Thyroid gland (tissue), 4 donors: ENCODE measurements at regions not wholly inside any gene's neighbourhood (a gene's known extent, or its start where the extent isn't known, plus 50 kb on each side); places are given as distances from the start of the nearest gene placed in this dataset.

Experiments used
- POLR2A ChIP-seq, 2 donors: fragments of 450-650 bp; IDR thresholded peaks; one replicate each; pipeline ENCODE4 v1.6.1; 2017; ENCODE audit warnings: antibody characterized with exemption in 2 of 2, mild to moderate bottlenecking in 2 of 2, moderate library complexity in 1 of 2
- TF ChIP-seq, protein P1 (sequence below), 6 experiments: fragments of 200-600 bp in 3 of 6; fragments of 450-650 bp in 3 of 6; sonication (generic) in 3 of 6; IDR thresholded peaks; one replicate each; pipeline ENCODE4 v1.5.1; 2016 to 2019; ENCODE audit warnings: antibody characterized with exemption in 6 of 6, mild to moderate bottlenecking in 2 of 6, inconsistent platforms in 1 of 6, moderate library complexity in 1 of 6

DNA sequence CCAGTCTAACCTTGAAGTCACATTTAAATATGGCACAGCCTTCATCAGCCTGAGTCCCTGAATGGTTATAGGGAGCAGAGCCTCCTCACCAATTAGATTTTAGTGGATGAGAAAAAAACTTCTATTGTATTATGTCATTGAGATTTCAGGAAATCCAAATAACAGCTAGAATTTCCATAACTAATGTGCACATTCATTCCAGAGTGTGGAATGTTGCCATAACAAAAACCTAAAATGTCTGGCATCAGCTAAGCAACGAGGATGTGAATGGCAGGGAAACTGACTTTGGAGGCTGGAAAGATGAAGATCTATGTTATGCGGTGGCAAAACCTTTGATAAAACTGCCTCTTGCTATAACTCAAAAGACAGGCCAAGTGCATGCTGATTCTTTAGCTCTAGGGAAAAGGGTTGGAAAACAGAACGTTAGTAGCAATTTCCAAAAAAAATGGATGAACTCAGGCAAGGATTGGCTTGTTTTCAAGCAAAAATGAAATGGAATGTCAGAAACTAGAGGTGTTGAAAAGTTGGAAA, 91.3 kb upstream of the NFIB start:
- no peak for TF ChIP-seq POLR2A (IDR thresholded peaks at IDR 0.05)
- TF ChIP-seq, protein P1, sequence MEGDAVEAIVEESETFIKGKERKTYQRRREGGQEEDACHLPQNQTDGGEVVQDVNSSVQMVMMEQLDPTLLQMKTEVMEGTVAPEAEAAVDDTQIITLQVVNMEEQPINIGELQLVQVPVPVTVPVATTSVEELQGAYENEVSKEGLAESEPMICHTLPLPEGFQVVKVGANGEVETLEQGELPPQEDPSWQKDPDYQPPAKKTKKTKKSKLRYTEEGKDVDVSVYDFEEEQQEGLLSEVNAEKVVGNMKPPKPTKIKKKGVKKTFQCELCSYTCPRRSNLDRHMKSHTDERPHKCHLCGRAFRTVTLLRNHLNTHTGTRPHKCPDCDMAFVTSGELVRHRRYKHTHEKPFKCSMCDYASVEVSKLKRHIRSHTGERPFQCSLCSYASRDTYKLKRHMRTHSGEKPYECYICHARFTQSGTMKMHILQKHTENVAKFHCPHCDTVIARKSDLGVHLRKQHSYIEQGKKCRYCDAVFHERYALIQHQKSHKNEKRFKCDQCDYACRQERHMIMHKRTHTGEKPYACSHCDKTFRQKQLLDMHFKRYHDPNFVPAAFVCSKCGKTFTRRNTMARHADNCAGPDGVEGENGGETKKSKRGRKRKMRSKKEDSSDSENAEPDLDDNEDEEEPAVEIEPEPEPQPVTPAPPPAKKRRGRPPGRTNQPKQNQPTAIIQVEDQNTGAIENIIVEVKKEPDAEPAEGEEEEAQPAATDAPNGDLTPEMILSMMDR (IDR thresholded peaks at IDR 0.05) = no peak
